Posterior cingulate gyrus (tissue), 11 donors: ENCODE measurements at regions not wholly inside any gene's neighbourhood (a gene's known extent, or its start where the extent isn't known, plus 50 kb on each side); places are given as distances from the start of the nearest gene placed in this dataset.
A peak's percentile ranks its signal among the peaks of the same experiment; 100 is the strongest.
"Not testable (repeated sequence)": the region's sequence is repeated elsewhere in the genome, so short reads cannot be mapped to it uniquely, and the experiment has no call there.

Source experiments
- DNase-seq, 10 donors: peaks; one replicate each; pipeline versions ENCODE4 v3.0.0 to v3.0.0-alpha.2; 2020 to 2021; ENCODE audit warnings: mixed read lengths in 3 of 10
- intact Hi-C: fragments of 100-400 bp; cut with DNase I; formaldehyde crosslinking; loops from one replicate; pipeline ENCODE4 v1.15.1; 2023

- intact Hi-C loops = no loop called here
Observed at GRCh38 chr4:84291969-84292368, 207.1 kb downstream of the NKX6-1 start.

GRCh38 chr4:84286048-84286447, 213.0 kb downstream of the NKX6-1 start:
- intact Hi-C loops = no loop called here
- DNase-seq = peak in 2 of 10 donors; percentile 48 to 50

More at GRCh38 chr4:84291969-84292368, 207.1 kb downstream of the NKX6-1 start:
- DNase-seq = no peak

- intact Hi-C loops = no loop called here
- DNase-seq = no peak
Observed at GRCh38 chr4:84279678-84280077, 219.4 kb downstream of the NKX6-1 start.

- no peak for DNase-seq
- intact Hi-C loops = no loop called here
Observed at GRCh38 chr4:84277923-84278322, 221.2 kb downstream of the NKX6-1 start.

- intact Hi-C loops = no loop called here
- no peak for DNase-seq
Observed at GRCh38 chr4:84276752-84277151, 222.3 kb downstream of the NKX6-1 start.

GRCh38 chr4:84269536-84270044, 229.5 kb downstream of the NKX6-1 start:
- intact Hi-C loops = no loop called here
- DNase-seq = no peak

- DNase-seq = no peak
- intact Hi-C loops = no loop called here
Observed at GRCh38 chr4:84264652-84265051, 234.4 kb downstream of the NKX6-1 start.

GRCh38 chr4:84263415-84263814, 235.7 kb downstream of the NKX6-1 start:
- intact Hi-C loops = no loop called here

GRCh38 chr4:84260495-84260894, 238.6 kb downstream of the NKX6-1 start:
- intact Hi-C loops = no loop called here
- DNase-seq = no peak

More at GRCh38 chr4:84263415-84263814, 235.7 kb downstream of the NKX6-1 start:
- no peak for DNase-seq

GRCh38 chr4:84258905-84259830, 239.9 kb downstream of the NKX6-1 start:
- peak in 1 of 10 donors; percentile 74 for DNase-seq
- intact Hi-C loops = no loop called here

GRCh38 chr4:84254537-84254936, 244.6 kb downstream of the NKX6-1 start:
- no peak for DNase-seq
- intact Hi-C loops = no loop called here

- intact Hi-C loops = no loop called here
- no peak for DNase-seq
Observed at GRCh38 chr4:84249521-84249920, 249.6 kb downstream of the NKX6-1 start.

- intact Hi-C loops = not testable (repeated sequence)
- DNase-seq = peak in 2 of 10 donors; percentile 62 to 70
Observed at GRCh38 chr4:84245042-84245441, 254.1 kb downstream of the NKX6-1 start.

GRCh38 chr4:84244346-84244801, 254.7 kb downstream of the NKX6-1 start:
- intact Hi-C loops = not testable (repeated sequence)
- peak in 2 of 10 donors; percentile 54 to 55 for DNase-seq

- no peak for DNase-seq
- intact Hi-C loops = no loop called here
Observed at GRCh38 chr4:84243685-84244084, 255.4 kb downstream of the NKX6-1 start.

GRCh38 chr4:84239278-84239845, 259.7 kb downstream of the NKX6-1 start:
- intact Hi-C loops = no loop called here
- no peak for DNase-seq

- intact Hi-C loops = no loop called here
- DNase-seq = no peak
Observed at GRCh38 chr4:84238247-84239090, 260.6 kb downstream of the NKX6-1 start.

GRCh38 chr4:84237008-84237407, 262.1 kb downstream of the NKX6-1 start:
- no peak for DNase-seq
- intact Hi-C loops = no loop called here

GRCh38 chr4:84235126-84235944, 263.8 kb downstream of the NKX6-1 start:
- intact Hi-C loops = no loop called here
- no peak for DNase-seq
